HT1080 (cell line): ENCODE measurements at regions not wholly inside any gene's neighbourhood (a gene's known extent, or its start where the extent isn't known, plus 50 kb on each side); places are given as distances from the start of the nearest gene placed in this dataset. TPM values are rescaled to one million over a fixed set of nuclear protein-coding genes. Genes with fewer than 3 reads are reported as not detected.

ENCODE experiments used
- small RNA-seq: library from RNA; depleted of rRNA; stranded (forward); fragments of <200 nt; gene quantifications from one replicate; pipeline ENCODE3, GENCODE V24; 2014

Small RNA genes lying in the stretch of these regions (small RNA-seq; reads per million reads assigned to genes)
- not detected for gene RNA5SP430
